GM19397 (cell line): ENCODE measurements at regions not wholly inside any gene's neighbourhood (a gene's known extent, or its start where the extent isn't known, plus 50 kb on each side); places are given as distances from the start of the nearest gene placed in this dataset.

Source experiments
- ATAC-seq: cut with Tn5 transposase; IDR thresholded peaks from one replicate; pipeline ENCODE4 v1.9.1; 2021; ENCODE audit warnings: mild to moderate bottlenecking, moderate library complexity; ENCODE audit not compliant: unreplicated experiment

- ATAC-seq, result no peak
Observed at GRCh38 chr2:167322795-167323194, 434.5 kb downstream of the XIRP2 start.

GRCh38 chr2:167318581-167318980 lies 430.3 kb downstream of the XIRP2 start:
- no peak for ATAC-seq

DNA sequence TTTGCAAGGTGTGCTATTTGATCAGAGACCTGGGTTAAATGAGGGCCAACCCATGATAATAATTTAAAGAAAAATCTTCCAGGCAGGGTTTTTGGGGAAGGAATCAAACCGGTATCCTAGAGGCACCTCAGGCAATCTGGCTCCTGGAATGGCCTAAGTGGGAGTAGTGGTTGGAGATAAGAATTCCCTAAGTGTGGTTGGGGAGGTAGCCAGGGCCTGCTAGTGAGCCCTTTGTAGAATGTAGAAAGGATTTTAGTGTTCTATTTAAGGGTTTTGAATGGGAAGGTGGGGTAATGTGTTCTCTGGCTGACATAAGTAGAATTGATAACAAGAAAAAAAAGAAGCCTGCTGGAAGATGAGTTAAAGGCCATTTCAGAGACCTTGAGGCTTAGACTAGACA lies 422.2 kb downstream of the XIRP2 start:
- no peak for ATAC-seq
